ENCODE measurements at regions not wholly inside any gene's neighbourhood (a gene's known extent, or its start where the extent isn't known, plus 50 kb on each side); places are given as distances from the start of the nearest gene placed in this dataset.

DNA sequence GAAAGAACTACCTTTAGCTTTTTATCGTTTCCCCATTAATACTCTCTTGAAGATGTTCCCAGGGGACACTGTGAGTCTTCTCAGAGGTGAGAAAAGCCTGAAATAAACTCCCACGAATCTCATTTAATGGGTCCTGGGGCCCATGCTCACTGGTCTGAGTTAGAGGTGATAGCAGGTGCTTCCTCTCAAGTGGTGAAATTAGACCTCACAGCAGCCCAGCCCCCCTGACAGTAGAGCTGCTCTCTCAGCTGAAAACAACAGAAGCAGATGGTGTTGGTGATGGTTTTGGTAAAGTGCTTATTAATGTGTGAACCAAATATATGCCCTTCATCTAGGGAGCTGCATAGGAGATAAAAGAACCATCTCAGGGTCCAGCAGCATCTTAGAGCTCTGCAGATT, 76.8 kb upstream of the VPREB1 start:
- H3K4me1 ChIP-seq (ENCODE audit: control insufficient read depth, extremely low read depth, insufficient read depth, low read length) = no peaks in the 10 kb centered on the region
- dilution Hi-C loops (cut with MboI; ENCODE audit: extremely low pct_ligation_motif_present, low sequenced_read_pairs) (no loop called here), intact Hi-C loops (cut with micrococcal nuclease) (no loop called here)
- FAIRE-seq (no peak), DNase-seq (ENCODE audit: low read depth, low spot score) (no peak)
- no peaks in the 10 kb centered on the region for H3K79me2 ChIP-seq (ENCODE audit: control insufficient read depth, insufficient read depth, low read length)
- H3K9ac ChIP-seq (replicated peaks; ENCODE audit: extremely low read depth, insufficient read depth, low read length) = no peak overlapping the region
- no peaks in the 10 kb centered on the region for H3K36me3 ChIP-seq (ENCODE audit: control insufficient read depth in 2 of 2, extremely low read depth in 1 of 2, insufficient read depth in 2 of 2, low read length in 2 of 2)
- H3K4me2 ChIP-seq (ENCODE audit: insufficient read depth, low read length) = no peak overlapping the region
- H3K4me3 ChIP-seq (replicated peaks in 1 of 3; ENCODE audit: insufficient read depth in 1 of 3, low read depth in 1 of 3, low read length in 3 of 3) = no peak overlapping the region
- BruUV-seq (replicated peaks) = no TSS peak
- ChIA-PET POLR2A (no interaction called here), CTCF (interaction anchor here (1.1 to 2.9 kb wide), 2 partner anchors 11 to 34 kb away, joined by 4 to 15 read pairs; no protein-coding TSS in a partner anchor)
- H2AFZ ChIP-seq (ENCODE audit: low read depth, low read length) = no peak overlapping the region
- H3K27ac ChIP-seq (ENCODE audit: insufficient read depth, low read depth, low read length) = no peak overlapping the region
- H3K9me3 ChIP-seq (replicated peaks; ENCODE audit: control insufficient read depth, insufficient read depth, low read length) = no peaks in the 10 kb centered on the region
- no peaks in the 10 kb centered on the region for H4K20me1 ChIP-seq (replicated peaks; ENCODE audit: control insufficient read depth, extremely low read depth, insufficient read depth, low read length)
- no peak for TF ChIP-seq POLR2A (IDR thresholded peaks at IDR 0.05; ENCODE audit: low read depth, low read length)
- no peak for TF ChIP-seq GATA2 (IDR thresholded peaks at IDR 0.05; ENCODE audit: insufficient read depth, insufficient read length, low read depth, low read length)
- TF ChIP-seq EZH2 (IDR thresholded peaks at IDR 0.05; ENCODE audit: borderline replicate concordance, low read depth, low read length, severe bottlenecking) = no peak
- no peak for TF ChIP-seq CTCF (IDR thresholded peaks at IDR 0.05; ENCODE audit: extremely low read depth in 1 of 2, insufficient read depth in 1 of 2, low read depth in 1 of 2, low read length in 2 of 2)
- no peaks in the 10 kb centered on the region for H3K9me1 ChIP-seq (replicated peaks; ENCODE audit: control insufficient read depth, extremely low read depth, insufficient read depth, low read length)
- H3K27me3 ChIP-seq (ENCODE audit: control insufficient read depth in 2 of 2, insufficient read depth in 2 of 2, low read length in 2 of 2) = peaks cover 11 to 12% of the 10 kb centered on the region in 2 experiments

DNA sequence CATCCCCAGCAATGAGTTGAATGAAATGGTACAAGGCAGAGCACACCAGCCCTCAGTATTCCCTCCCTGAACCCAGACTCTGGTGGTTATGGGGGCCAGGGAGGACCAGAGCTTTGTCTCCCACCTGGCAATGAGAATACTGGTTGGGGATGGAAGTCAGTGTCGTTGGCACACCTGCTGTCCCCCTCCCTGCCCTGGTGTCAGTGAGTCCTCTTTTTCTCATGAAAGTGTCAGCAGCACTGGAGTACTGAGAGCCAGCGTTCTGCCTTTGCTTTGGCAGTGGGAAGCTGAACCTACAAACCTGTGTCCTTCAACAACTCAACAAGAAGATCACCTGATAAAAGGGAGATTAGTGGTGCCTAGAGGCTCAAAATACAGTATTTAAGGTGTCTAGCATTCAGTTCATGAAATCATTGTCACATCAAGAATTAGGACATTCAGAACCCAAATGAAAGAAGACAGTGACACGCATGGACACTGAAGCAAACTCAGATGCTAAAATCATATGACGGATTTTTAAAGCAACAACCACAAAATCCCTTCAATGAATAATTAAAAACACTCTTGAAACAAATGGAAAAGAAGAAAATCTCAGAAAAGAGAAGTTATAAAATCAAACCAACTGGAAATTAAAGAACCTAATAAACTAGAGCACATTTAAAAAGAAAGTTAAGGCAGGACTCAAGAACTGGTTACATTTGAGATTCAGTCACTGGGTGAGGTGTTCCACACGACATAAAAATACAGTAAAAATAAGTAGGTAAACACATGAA, 77.5 kb upstream of the VPREB1 start:
- CTCF ChIA-PET = interaction anchor here (1.3 to 2.9 kb wide), 2 partner anchors 10 to 28 kb away, joined by 3 to 15 read pairs; no protein-coding TSS in a partner anchor
- TF ChIP-seq POLR2AphosphoS5 (IDR thresholded peaks at IDR 0.05; ENCODE audit: insufficient read depth, low read depth, low read length) (no peak), JUN (IDR thresholded peaks at IDR 0.05; ENCODE audit: borderline replicate concordance, insufficient read depth, insufficient read length, low read depth) (no peak), EZH2 (IDR thresholded peaks at IDR 0.05; ENCODE audit: borderline replicate concordance, low read depth, low read length, severe bottlenecking) (no peak), MYC (IDR thresholded peaks at IDR 0.05; ENCODE audit: low read depth, low read length) (no peak), GATA2 (IDR thresholded peaks at IDR 0.05; ENCODE audit: insufficient read depth, insufficient read length, low read depth, low read length) (no peak), POLR2A (IDR thresholded peaks at IDR 0.05; ENCODE audit: low read depth, low read length) (no peak), MAX (IDR thresholded peaks at IDR 0.05; ENCODE audit: insufficient read depth, insufficient read length) (no peak), FOS (IDR thresholded peaks at IDR 0.05; ENCODE audit: borderline replicate concordance, insufficient read depth, low read length) (no peak), CTCF (IDR thresholded peaks at IDR 0.05; ENCODE audit: extremely low read depth in 1 of 2, insufficient read depth in 1 of 2, low read depth in 1 of 2, low read length in 2 of 2) (no peak)

More for the DNA sequence above, 77.5 kb upstream of the VPREB1 start:
- H3K4me1 ChIP-seq (ENCODE audit: control insufficient read depth, extremely low read depth, insufficient read depth, low read length) = no peaks in the 10 kb centered on the region
- no peak overlapping the region for H2AFZ ChIP-seq (ENCODE audit: low read depth, low read length)
- intact Hi-C loops (cut with micrococcal nuclease) (no loop called here), dilution Hi-C loops (cut with MboI; ENCODE audit: extremely low pct_ligation_motif_present, low sequenced_read_pairs) (no loop called here)
- POLR2A ChIA-PET = no interaction called here
- H3K27ac ChIP-seq (ENCODE audit: insufficient read depth, low read depth, low read length) = no peak overlapping the region
- DNase-seq (ENCODE audit: low read depth, low spot score) (no peak), FAIRE-seq (no peak)
- no peaks in the 10 kb centered on the region for H3K79me2 ChIP-seq (ENCODE audit: control insufficient read depth, insufficient read depth, low read length)
- H3K9me3 ChIP-seq (replicated peaks; ENCODE audit: control insufficient read depth, insufficient read depth, low read length) = no peaks in the 10 kb centered on the region
- no TSS peak for BruUV-seq (replicated peaks)
- H3K36me3 ChIP-seq (ENCODE audit: control insufficient read depth in 2 of 2, extremely low read depth in 1 of 2, insufficient read depth in 2 of 2, low read length in 2 of 2) = no peaks in the 10 kb centered on the region
- H3K9ac ChIP-seq (replicated peaks; ENCODE audit: extremely low read depth, insufficient read depth, low read length) = no peak overlapping the region
- no peak overlapping the region for H3K4me2 ChIP-seq (ENCODE audit: insufficient read depth, low read length)
- no peaks in the 10 kb centered on the region for H3K9me1 ChIP-seq (replicated peaks; ENCODE audit: control insufficient read depth, extremely low read depth, insufficient read depth, low read length)
- H3K4me3 ChIP-seq (replicated peaks in 1 of 3; ENCODE audit: insufficient read depth in 1 of 3, low read depth in 1 of 3, low read length in 3 of 3) = no peak overlapping the region
- no peaks in the 10 kb centered on the region for H4K20me1 ChIP-seq (replicated peaks; ENCODE audit: control insufficient read depth, extremely low read depth, insufficient read depth, low read length)
- H3K27me3 ChIP-seq (ENCODE audit: control insufficient read depth in 2 of 2, insufficient read depth in 2 of 2, low read length in 2 of 2) = peaks cover 11 to 12% of the 10 kb centered on the region in 2 experiments

All from endothelial cell of umbilical vein (primary cell).